ENCODE measurements at regions not wholly inside any gene's neighbourhood (a gene's known extent, or its start where the extent isn't known, plus 50 kb on each side); places are given as distances from the start of the nearest gene placed in this dataset.

GRCh38 chr11:19429108-19429760 lies 188.5 kb upstream of the E2F8 start:
- DNase-seq (ENCODE audit: low read depth, low spot score) (no peak), ATAC-seq (no peak)
- POLR2A ChIA-PET, result no interaction called here
- CTCF ChIA-PET, result no interaction called here
- Histone ChIP-seq H3K27me3 (ENCODE audit: control insufficient read depth, insufficient read depth, low read length) (peaks cover 33% of the 10 kb centered on the region; the same call in 1 of the 2 replicates), H3K36me3 (ENCODE audit: control insufficient read depth, insufficient read depth, low read length) (no peaks in the 10 kb centered on the region), H3K27ac (ENCODE audit: low read length) (no peak overlapping the region), H3K9me3 (ENCODE audit: control insufficient read depth, insufficient read depth, low read depth, low read length) (no peaks in the 10 kb centered on the region), H3K4me1 (ENCODE audit: control insufficient read depth, insufficient read depth, low read length) (no peaks in the 10 kb centered on the region), H3K4me3 (ENCODE audit: low read depth in 2 of 2, low read length in 2 of 2) (no peak overlapping the region)
- TF ChIP-seq POLR2AphosphoS5 (IDR thresholded peaks at IDR 0.05; ENCODE audit: low read depth, low read length) (no peak), TCF7L2 (IDR thresholded peaks at IDR 0.05; ENCODE audit: low read depth, low read length) (no peak), SIN3A (IDR thresholded peaks at IDR 0.05; ENCODE audit: borderline replicate concordance, insufficient read depth, low read depth, low read length) (no peak), REST (IDR thresholded peaks at IDR 0.05; ENCODE audit: insufficient read depth in 1 of 2, low read depth in 2 of 2, low read length in 1 of 2) (no peak)
- intact Hi-C loops (cut with micrococcal nuclease; ENCODE audit: unreplicated experiment), result no loop called here
- in situ Hi-C loops (cut with HindIII; ENCODE audit: low pct_unique_long_range_greater_than_20kb, low sequenced_read_pairs), result no loop called here
- no TSS peak for BruUV-seq (replicated peaks)

GRCh38 chr11:19428206-19429002 lies 187.7 kb upstream of the E2F8 start:
- no peak for DNase-seq (ENCODE audit: low read depth, low spot score)
- POLR2A ChIA-PET, result no interaction called here
- in situ Hi-C loops (cut with HindIII; ENCODE audit: low pct_unique_long_range_greater_than_20kb, low sequenced_read_pairs) (no loop called here), intact Hi-C loops (cut with micrococcal nuclease; ENCODE audit: unreplicated experiment) (no loop called here)
- peak; percentile 58; the same call in 1 of the 2 replicates for ATAC-seq
- CTCF ChIA-PET, result no interaction called here
- H3K4me3 ChIP-seq (ENCODE audit: low read depth in 2 of 2, low read length in 2 of 2), result no peak overlapping the region
- H3K36me3 ChIP-seq (ENCODE audit: control insufficient read depth, insufficient read depth, low read length), result no peaks in the 10 kb centered on the region
- peaks cover 27% of the 10 kb centered on the region; the same call in 1 of the 2 replicates for H3K27me3 ChIP-seq (ENCODE audit: control insufficient read depth, insufficient read depth, low read length)
- no TSS peak for BruUV-seq (replicated peaks)
- no peak overlapping the region for H3K27ac ChIP-seq (ENCODE audit: low read length)
- no peaks in the 10 kb centered on the region for H3K9me3 ChIP-seq (ENCODE audit: control insufficient read depth, insufficient read depth, low read depth, low read length)
- TF ChIP-seq SIN3A (IDR thresholded peaks at IDR 0.05; ENCODE audit: borderline replicate concordance, insufficient read depth, low read depth, low read length) (no peak), REST (IDR thresholded peaks at IDR 0.05; ENCODE audit: insufficient read depth in 1 of 2, low read depth in 2 of 2, low read length in 1 of 2) (no peak), CTCF (IDR thresholded peaks at IDR 0.05) (no peak), POLR2AphosphoS5 (IDR thresholded peaks at IDR 0.05; ENCODE audit: low read depth, low read length) (no peak)
- no peaks in the 10 kb centered on the region for H3K4me1 ChIP-seq (ENCODE audit: control insufficient read depth, insufficient read depth, low read length)
